Parathyroid adenoma (tissue), 2 donors: ENCODE measurements at regions not wholly inside any gene's neighbourhood (a gene's known extent, or its start where the extent isn't known, plus 50 kb on each side); places are given as distances from the start of the nearest gene placed in this dataset.

ENCODE experiments used
- H2AFZ ChIP-seq: fragments of 300-600 bp; sonication (generic); one replicate; pipeline ENCODE4 v1.7.0; 2017; ENCODE audit warnings: antibody characterized with exemption, mild to moderate bottlenecking
- H3K27ac ChIP-seq: fragments of 300-600 bp; sonication (generic); one replicate; pipeline ENCODE4 v1.7.0; 2017
- H3K27me3 ChIP-seq: fragments of 300-600 bp; sonication (generic); one replicate; pipeline ENCODE4 v1.7.0; 2017; ENCODE audit warnings: low read length; ENCODE audit not compliant: control insufficient read depth, insufficient read depth
- H3K36me3 ChIP-seq: fragments of 300-600 bp; sonication (generic); one replicate; pipeline ENCODE4 v1.7.0; 2017; ENCODE audit warnings: low read length; ENCODE audit not compliant: control insufficient read depth, insufficient read depth
- H3K4me1 ChIP-seq: fragments of 300-600 bp; sonication (generic); one replicate; pipeline ENCODE4 v1.7.0; 2017; ENCODE audit warnings: control low read depth
- H3K4me2 ChIP-seq: fragments of 300-600 bp; sonication (generic); one replicate; pipeline ENCODE4 v1.7.0; 2017; ENCODE audit warnings: low read length
- H3K4me3 ChIP-seq: fragments of 300-600 bp; sonication (generic); one replicate; pipeline ENCODE4 v1.7.0; 2017; ENCODE audit warnings: low read depth, low read length
- H3K79me2 ChIP-seq: fragments of 300-600 bp; sonication (generic); one replicate; pipeline ENCODE4 v1.7.0; 2017; ENCODE audit warnings: control low read depth
- H3K9ac ChIP-seq: fragments of 300-600 bp; sonication (generic); one replicate; pipeline ENCODE4 v1.7.0; 2017; ENCODE audit warnings: mild to moderate bottlenecking
- H3K9me3 ChIP-seq: fragments of 300-600 bp; sonication (generic); one replicate; pipeline ENCODE4 v1.7.0; 2017; ENCODE audit warnings: low read length; ENCODE audit not compliant: control insufficient read depth
- TF ChIP-seq, protein P1 (sequence below): fragments of 300-600 bp; sonication (generic); IDR thresholded peaks from one replicate; pipeline ENCODE4 v1.7.0; 2017; ENCODE audit warnings: antibody characterized with exemption, mild to moderate bottlenecking
- donor health status: primary hyperparathyroidism.

DNA sequence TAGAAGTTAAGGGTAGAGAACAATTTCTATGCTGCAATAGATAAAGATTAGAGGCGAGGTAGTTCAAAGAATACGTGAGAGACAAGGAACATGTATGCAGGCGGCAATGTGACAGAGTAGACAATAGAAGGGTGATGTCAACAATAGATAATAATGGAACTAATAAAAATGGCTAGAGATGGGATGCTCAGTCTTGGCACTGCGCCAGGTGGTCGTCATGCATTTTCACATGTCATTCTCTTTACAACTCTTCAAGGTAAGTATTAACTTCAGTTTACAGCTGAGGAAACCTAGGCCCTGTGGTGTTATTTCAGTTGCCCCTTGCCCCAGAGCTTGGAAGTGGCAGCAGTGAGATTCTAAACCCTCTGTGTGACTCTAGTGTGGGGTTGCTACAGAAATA, 890.7 kb upstream of the CELF4 start:
- H3K79me2 ChIP-seq, result no peaks in the 10 kb centered on the region
- H3K4me3 ChIP-seq, result no peak overlapping the region
- no peak overlapping the region for H2AFZ ChIP-seq
- TF ChIP-seq, protein P1, sequence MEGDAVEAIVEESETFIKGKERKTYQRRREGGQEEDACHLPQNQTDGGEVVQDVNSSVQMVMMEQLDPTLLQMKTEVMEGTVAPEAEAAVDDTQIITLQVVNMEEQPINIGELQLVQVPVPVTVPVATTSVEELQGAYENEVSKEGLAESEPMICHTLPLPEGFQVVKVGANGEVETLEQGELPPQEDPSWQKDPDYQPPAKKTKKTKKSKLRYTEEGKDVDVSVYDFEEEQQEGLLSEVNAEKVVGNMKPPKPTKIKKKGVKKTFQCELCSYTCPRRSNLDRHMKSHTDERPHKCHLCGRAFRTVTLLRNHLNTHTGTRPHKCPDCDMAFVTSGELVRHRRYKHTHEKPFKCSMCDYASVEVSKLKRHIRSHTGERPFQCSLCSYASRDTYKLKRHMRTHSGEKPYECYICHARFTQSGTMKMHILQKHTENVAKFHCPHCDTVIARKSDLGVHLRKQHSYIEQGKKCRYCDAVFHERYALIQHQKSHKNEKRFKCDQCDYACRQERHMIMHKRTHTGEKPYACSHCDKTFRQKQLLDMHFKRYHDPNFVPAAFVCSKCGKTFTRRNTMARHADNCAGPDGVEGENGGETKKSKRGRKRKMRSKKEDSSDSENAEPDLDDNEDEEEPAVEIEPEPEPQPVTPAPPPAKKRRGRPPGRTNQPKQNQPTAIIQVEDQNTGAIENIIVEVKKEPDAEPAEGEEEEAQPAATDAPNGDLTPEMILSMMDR, result no peak
- no peaks in the 10 kb centered on the region for H3K4me1 ChIP-seq
- no peak overlapping the region for H3K4me2 ChIP-seq
- H3K9me3 ChIP-seq, result no peaks in the 10 kb centered on the region
- H3K27me3 ChIP-seq, result no peaks in the 10 kb centered on the region
- H3K36me3 ChIP-seq, result no peaks in the 10 kb centered on the region
- H3K27ac ChIP-seq, result no peak overlapping the region
- no peak overlapping the region for H3K9ac ChIP-seq

DNA sequence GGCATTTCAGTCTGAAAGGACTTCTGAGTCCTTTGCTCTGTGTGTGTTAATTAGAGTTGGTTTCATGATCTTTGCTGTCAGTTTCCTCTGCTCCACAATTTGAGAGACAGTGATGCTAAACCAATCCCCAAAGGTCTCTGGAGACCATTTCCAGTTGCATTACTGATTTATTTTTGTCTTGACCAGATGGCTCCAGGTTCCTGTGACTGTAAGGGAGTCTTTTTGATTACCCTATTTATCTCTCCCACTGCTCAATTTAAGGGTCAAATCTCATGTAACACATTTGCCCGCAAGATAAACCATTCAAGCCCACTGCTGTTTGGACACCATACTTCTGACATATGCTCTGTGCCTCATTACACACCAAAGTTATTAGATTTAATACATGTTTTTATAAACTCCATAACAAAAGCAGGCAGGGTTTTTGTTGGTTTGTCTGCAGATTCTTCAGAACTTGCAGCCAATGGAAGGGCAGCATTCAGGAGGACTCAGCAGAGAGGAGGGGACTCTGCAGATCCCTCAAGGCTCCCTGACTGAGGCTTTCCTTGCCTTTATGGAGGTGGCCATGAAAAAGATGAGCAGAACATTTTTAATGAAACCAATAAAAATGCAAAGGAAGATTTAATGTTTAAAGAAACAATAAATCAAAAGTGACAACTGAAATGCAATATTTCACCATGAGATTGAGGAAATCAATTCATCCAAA, 889.3 kb upstream of the CELF4 start:
- TF ChIP-seq, protein P1, result no peak
- Histone ChIP-seq H3K4me2 (no peak overlapping the region), H3K27me3 (no peaks in the 10 kb centered on the region), H3K79me2 (no peaks in the 10 kb centered on the region), H3K9ac (no peak overlapping the region), H3K4me1 (no peaks in the 10 kb centered on the region), H2AFZ (no peak overlapping the region), H3K9me3 (no peaks in the 10 kb centered on the region), H3K36me3 (no peaks in the 10 kb centered on the region), H3K27ac (no peak overlapping the region), H3K4me3 (no peak overlapping the region)

DNA sequence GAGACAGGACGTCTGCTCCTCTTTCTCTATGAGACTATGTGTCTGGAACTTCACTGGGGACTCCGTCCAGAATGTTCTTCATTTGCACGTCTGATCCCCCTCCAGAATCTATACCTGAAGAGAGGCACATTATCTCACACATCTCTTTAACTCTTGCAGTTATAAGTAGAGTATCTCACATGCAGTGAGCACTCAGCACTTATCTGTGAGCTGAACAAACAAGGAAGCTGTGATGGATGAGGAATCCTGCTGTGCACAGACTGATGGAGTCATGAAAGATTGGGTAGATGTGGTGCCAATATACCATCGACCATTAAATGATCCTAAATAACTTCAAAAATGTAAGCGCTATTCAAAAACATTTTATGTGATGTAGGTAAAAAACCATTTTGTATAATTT, 888.3 kb upstream of the CELF4 start:
- H3K9me3 ChIP-seq, result no peaks in the 10 kb centered on the region
- H3K4me3 ChIP-seq, result no peak overlapping the region
- H2AFZ ChIP-seq, result no peak overlapping the region
- H3K27ac ChIP-seq, result no peak overlapping the region
- H3K36me3 ChIP-seq, result no peaks in the 10 kb centered on the region
- H3K27me3 ChIP-seq, result no peaks in the 10 kb centered on the region
- no peaks in the 10 kb centered on the region for H3K79me2 ChIP-seq
- no peak overlapping the region for H3K9ac ChIP-seq
- H3K4me1 ChIP-seq, result no peaks in the 10 kb centered on the region
- TF ChIP-seq, protein P1, result no peak
- H3K4me2 ChIP-seq, result no peak overlapping the region

GRCh38 chr18:38450876-38451275, 885.3 kb upstream of the CELF4 start:
- no peaks in the 10 kb centered on the region for H3K4me1 ChIP-seq
- no peak overlapping the region for H3K27ac ChIP-seq
- H3K4me2 ChIP-seq, result no peak overlapping the region
- H3K27me3 ChIP-seq, result no peaks in the 10 kb centered on the region
- H3K79me2 ChIP-seq, result no peaks in the 10 kb centered on the region
- H3K4me3 ChIP-seq, result no peak overlapping the region
- no peak overlapping the region for H2AFZ ChIP-seq
- no peaks in the 10 kb centered on the region for H3K9me3 ChIP-seq
- TF ChIP-seq, protein P1, result no peak
- no peaks in the 10 kb centered on the region for H3K36me3 ChIP-seq
- H3K9ac ChIP-seq, result no peak overlapping the region

GRCh38 chr18:38445804-38446145, 880.2 kb upstream of the CELF4 start:
- H3K27me3 ChIP-seq, result no peaks in the 10 kb centered on the region
- no peak overlapping the region for H3K4me2 ChIP-seq
- TF ChIP-seq, protein P1, result no peak
- no peaks in the 10 kb centered on the region for H3K79me2 ChIP-seq
- H3K9me3 ChIP-seq, result no peaks in the 10 kb centered on the region
- H3K4me3 ChIP-seq, result no peak overlapping the region
- H2AFZ ChIP-seq, result no peak overlapping the region
- no peak overlapping the region for H3K9ac ChIP-seq
- H3K27ac ChIP-seq, result no peak overlapping the region
- no peaks in the 10 kb centered on the region for H3K36me3 ChIP-seq
- H3K4me1 ChIP-seq, result no peaks in the 10 kb centered on the region
